IgD-negative memory B cell (primary cell): ENCODE measurements at regions not wholly inside any gene's neighbourhood (a gene's known extent, or its start where the extent isn't known, plus 50 kb on each side); places are given as distances from the start of the nearest gene placed in this dataset.

ENCODE experiments used
- H3K27ac Mint-ChIP-seq, 3 donors: one replicate each; pipeline ENCODE4 v1.8.0; 2020 to 2022; ENCODE audit warnings: mild to moderate bottlenecking in 3 of 3, mixed read lengths in 3 of 3, moderate library complexity in 1 of 3
- H3K27me3 Mint-ChIP-seq: one replicate; pipeline ENCODE4 v1.8.0; 2021; ENCODE audit warnings: mixed read lengths
- H3K36me3 Mint-ChIP-seq: one replicate; pipeline ENCODE4 v1.8.0; 2020; ENCODE audit warnings: mild to moderate bottlenecking, mixed read lengths
- H3K4me1 Mint-ChIP-seq, 3 donors: one replicate each; pipeline ENCODE4 v1.8.0; 2020 to 2022; ENCODE audit warnings: mixed read lengths in 3 of 3, mild to moderate bottlenecking in 1 of 3
- H3K4me3 Mint-ChIP-seq, 4 donors: one replicate each; pipeline ENCODE4 v1.8.0; 2020 to 2022; ENCODE audit warnings: mild to moderate bottlenecking in 4 of 4, mixed read lengths in 4 of 4, moderate library complexity in 3 of 4
- H3K9me3 Mint-ChIP-seq, 3 donors: one replicate each; pipeline ENCODE4 v1.8.0; 2020 to 2021; ENCODE audit warnings: mixed read lengths in 3 of 3, mild to moderate bottlenecking in 1 of 3

GRCh38 chr4:14575289-14575688, 427.0 kb upstream of the CPEB2 start:
- Mint-ChIP-seq H3K4me1 (no peaks in the 10 kb centered on the region), H3K27me3 (peaks cover 2% of the 10 kb centered on the region), H3K9me3 (no peaks in the 10 kb centered on the region), H3K4me3 (no peak overlapping the region), H3K36me3 (no peaks in the 10 kb centered on the region), H3K27ac (no peak overlapping the region)

- Mint-ChIP-seq H3K4me1 (no peaks in the 10 kb centered on the region), H3K27me3 (peaks cover 2% of the 10 kb centered on the region), H3K36me3 (no peaks in the 10 kb centered on the region), H3K27ac (no peak overlapping the region), H3K4me3 (no peak overlapping the region), H3K9me3 (no peaks in the 10 kb centered on the region)
Measured at GRCh38 chr4:14575919-14576318, 426.4 kb upstream of the CPEB2 start.

- Mint-ChIP-seq H3K4me1 (peaks cover 0 to 4% (median 0%) of the 10 kb centered on the region in 3 donors), H3K4me3 (no peak overlapping the region), H3K27ac (no peak overlapping the region), H3K9me3 (no peaks in the 10 kb centered on the region), H3K27me3 (peaks cover 2% of the 10 kb centered on the region), H3K36me3 (no peaks in the 10 kb centered on the region)
Measured at GRCh38 chr4:14580061-14580460, 422.2 kb upstream of the CPEB2 start.

- Mint-ChIP-seq H3K36me3 (peaks cover 3% of the 10 kb centered on the region), H3K4me1 (peaks cover 0 to 4% (median 0%) of the 10 kb centered on the region in 3 donors), H3K9me3 (peaks cover 0 to 6% (median 0%) of the 10 kb centered on the region in 3 donors), H3K27me3 (peaks cover 2% of the 10 kb centered on the region), H3K27ac (no peak overlapping the region), H3K4me3 (no peak overlapping the region)
Measured at GRCh38 chr4:14581741-14582140, 420.5 kb upstream of the CPEB2 start.

GRCh38 chr4:14582677-14583076, 419.6 kb upstream of the CPEB2 start:
- Mint-ChIP-seq H3K4me3 (no peak overlapping the region), H3K36me3 (peaks cover 3% of the 10 kb centered on the region), H3K9me3 (peaks cover 0 to 6% (median 0%) of the 10 kb centered on the region in 3 donors), H3K27ac (no peak overlapping the region), H3K27me3 (peaks cover 2% of the 10 kb centered on the region), H3K4me1 (peaks cover 0 to 4% (median 0%) of the 10 kb centered on the region in 3 donors)

GRCh38 chr4:14583331-14583730, 418.9 kb upstream of the CPEB2 start:
- peaks cover 2% of the 10 kb centered on the region for H3K27me3 Mint-ChIP-seq
- no peak overlapping the region for H3K4me3 Mint-ChIP-seq
- no peak overlapping the region for H3K27ac Mint-ChIP-seq
- peaks cover 0 to 4% (median 0%) of the 10 kb centered on the region in 3 donors for H3K4me1 Mint-ChIP-seq
- peaks cover 0 to 6% (median 0%) of the 10 kb centered on the region in 3 donors for H3K9me3 Mint-ChIP-seq
- peaks cover 3% of the 10 kb centered on the region for H3K36me3 Mint-ChIP-seq

- H3K4me3 Mint-ChIP-seq: no peak overlapping the region
- H3K4me1 Mint-ChIP-seq: peaks cover 0 to 4% (median 0%) of the 10 kb centered on the region in 3 donors
- peaks cover 0 to 6% (median 0%) of the 10 kb centered on the region in 3 donors for H3K9me3 Mint-ChIP-seq
- no peak overlapping the region for H3K27ac Mint-ChIP-seq
- peaks cover 3% of the 10 kb centered on the region for H3K36me3 Mint-ChIP-seq
- H3K27me3 Mint-ChIP-seq: peaks cover 2% of the 10 kb centered on the region
Measured at GRCh38 chr4:14583752-14584151, 418.5 kb upstream of the CPEB2 start.

- no peaks in the 10 kb centered on the region for H3K27me3 Mint-ChIP-seq
- H3K27ac Mint-ChIP-seq: no peak overlapping the region
- H3K9me3 Mint-ChIP-seq: peaks cover 0 to 3% (median 0%) of the 10 kb centered on the region in 3 donors
- H3K4me1 Mint-ChIP-seq: peaks cover 0 to 7% (median 2%) of the 10 kb centered on the region in 3 donors
- H3K4me3 Mint-ChIP-seq: no peak overlapping the region
- H3K36me3 Mint-ChIP-seq: no peaks in the 10 kb centered on the region
Measured at GRCh38 chr4:14592950-14593349, 409.3 kb upstream of the CPEB2 start.

- no peak overlapping the region for H3K4me3 Mint-ChIP-seq
- H3K27me3 Mint-ChIP-seq: no peaks in the 10 kb centered on the region
- no peak overlapping the region for H3K27ac Mint-ChIP-seq
- H3K9me3 Mint-ChIP-seq: peaks cover 0 to 3% (median 0%) of the 10 kb centered on the region in 3 donors
- H3K36me3 Mint-ChIP-seq: no peaks in the 10 kb centered on the region
- H3K4me1 Mint-ChIP-seq: peaks cover 0 to 7% (median 2%) of the 10 kb centered on the region in 3 donors
Measured at GRCh38 chr4:14596028-14596427, 406.3 kb upstream of the CPEB2 start.

- no peak overlapping the region for H3K27ac Mint-ChIP-seq
- H3K9me3 Mint-ChIP-seq: peaks cover 0 to 3% (median 0%) of the 10 kb centered on the region in 3 donors
- H3K4me1 Mint-ChIP-seq: peaks cover 0 to 7% (median 2%) of the 10 kb centered on the region in 3 donors
- H3K27me3 Mint-ChIP-seq: no peaks in the 10 kb centered on the region
- no peaks in the 10 kb centered on the region for H3K36me3 Mint-ChIP-seq
- H3K4me3 Mint-ChIP-seq: no peak overlapping the region
Measured at GRCh38 chr4:14596437-14596836, 405.8 kb upstream of the CPEB2 start.

GRCh38 chr4:14596904-14597303, 405.4 kb upstream of the CPEB2 start:
- no peak overlapping the region for H3K27ac Mint-ChIP-seq
- no peaks in the 10 kb centered on the region for H3K27me3 Mint-ChIP-seq
- H3K4me1 Mint-ChIP-seq: peaks cover 0 to 7% (median 2%) of the 10 kb centered on the region in 3 donors
- H3K36me3 Mint-ChIP-seq: no peaks in the 10 kb centered on the region
- no peak overlapping the region for H3K4me3 Mint-ChIP-seq
- peaks cover 0 to 3% (median 0%) of the 10 kb centered on the region in 3 donors for H3K9me3 Mint-ChIP-seq

GRCh38 chr4:14602206-14602605, 400.1 kb upstream of the CPEB2 start:
- Mint-ChIP-seq H3K36me3 (peaks cover 1% of the 10 kb centered on the region), H3K27ac (no peak overlapping the region), H3K27me3 (no peaks in the 10 kb centered on the region), H3K4me3 (no peak overlapping the region), H3K4me1 (no peaks in the 10 kb centered on the region), H3K9me3 (no peaks in the 10 kb centered on the region)

GRCh38 chr4:14607001-14607400, 395.3 kb upstream of the CPEB2 start:
- Mint-ChIP-seq H3K9me3 (peaks cover 0 to 3% (median 0%) of the 10 kb centered on the region in 3 donors), H3K27ac (no peak overlapping the region), H3K36me3 (peaks cover 1% of the 10 kb centered on the region), H3K27me3 (peaks cover 2% of the 10 kb centered on the region), H3K4me1 (no peaks in the 10 kb centered on the region), H3K4me3 (no peak overlapping the region)

- Mint-ChIP-seq H3K36me3 (peaks cover 1% of the 10 kb centered on the region), H3K27me3 (peaks cover 2% of the 10 kb centered on the region), H3K4me1 (no peaks in the 10 kb centered on the region), H3K4me3 (no peak overlapping the region), H3K9me3 (peaks cover 0 to 3% (median 0%) of the 10 kb centered on the region in 3 donors), H3K27ac (no peak overlapping the region)
Measured at GRCh38 chr4:14607578-14607977, 394.7 kb upstream of the CPEB2 start.

GRCh38 chr4:14608630-14609029, 393.7 kb upstream of the CPEB2 start:
- H3K27me3 Mint-ChIP-seq: peaks cover 2% of the 10 kb centered on the region
- peaks cover 0 to 3% (median 0%) of the 10 kb centered on the region in 3 donors for H3K9me3 Mint-ChIP-seq
- H3K36me3 Mint-ChIP-seq: peaks cover 1% of the 10 kb centered on the region
- peak overlapping the region in 1 of 3 donors; percentile 27 for H3K27ac Mint-ChIP-seq
- no peaks in the 10 kb centered on the region for H3K4me1 Mint-ChIP-seq
- no peak overlapping the region for H3K4me3 Mint-ChIP-seq

GRCh38 chr4:14614840-14615239, 387.4 kb upstream of the CPEB2 start:
- no peaks in the 10 kb centered on the region for H3K27me3 Mint-ChIP-seq
- peaks cover 0 to 1% (median 0%) of the 10 kb centered on the region in 3 donors for H3K9me3 Mint-ChIP-seq
- peaks cover 0 to 1% (median 0%) of the 10 kb centered on the region in 3 donors for H3K4me1 Mint-ChIP-seq
- no peak overlapping the region for H3K4me3 Mint-ChIP-seq
- no peak overlapping the region for H3K27ac Mint-ChIP-seq
- no peaks in the 10 kb centered on the region for H3K36me3 Mint-ChIP-seq
